BLaER1 treated with 17β-estradiol and CSF1 and Interleukin-3, amounts not matched to agents 10 nM and 100 nM (cell line): ENCODE measurements at regions not wholly inside any gene's neighbourhood (a gene's known extent, or its start where the extent isn't known, plus 50 kb on each side); places are given as distances from the start of the nearest gene placed in this dataset.
"Not testable (repeated sequence)": the region's sequence is repeated elsewhere in the genome, so short reads cannot be mapped to it uniquely, and the experiment has no call there.

Experiments
- H3K27ac ChIP-seq, 11 experiments: shearing (Covaris generic); formaldehyde crosslinking; 2 replicates each; pipeline ENCODE4 v1.8.1; 2022
- H3K27me3 ChIP-seq, 11 experiments: shearing (Covaris generic); formaldehyde crosslinking; 2 replicates each; pipeline ENCODE4 v1.8.1; 2022
- H3K36me3 ChIP-seq, 11 experiments: shearing (Covaris generic); formaldehyde crosslinking; 2 replicates each; pipeline ENCODE4 v1.8.1; 2022
- H3K4me1 ChIP-seq, 10 experiments: shearing (Covaris generic); formaldehyde crosslinking; 2 replicates each; pipeline ENCODE4 v1.8.1; 2022
- H3K4me2 ChIP-seq, 11 experiments: shearing (Covaris generic); formaldehyde crosslinking; 2 replicates each; pipeline ENCODE4 v1.8.1; 2022
- H3K4me3 ChIP-seq, 10 experiments: shearing (Covaris generic); formaldehyde crosslinking; 2 replicates each; pipeline ENCODE4 v1.8.1; 2022
- H3K9ac ChIP-seq, 11 experiments: shearing (Covaris generic); formaldehyde crosslinking; 2 replicates each; pipeline ENCODE4 v1.8.1; 2022
- H3K9me3 ChIP-seq, 11 experiments: shearing (Covaris generic); formaldehyde crosslinking; replicated peaks in 1 of 11; 2 replicates each; pipeline ENCODE4 v1.8.1; 2022
- H4K20me1 ChIP-seq, 11 experiments: shearing (Covaris generic); formaldehyde crosslinking; 2 replicates each; pipeline ENCODE4 v1.8.1; 2022
- Cebpa-rat ChIP-seq, 11 experiments: shearing (Covaris generic); IDR thresholded peaks; 2 replicates each; pipeline ENCODE4 v1.8.1; 2022

GRCh38 chrX:83260288-83260687 is 247.8 kb upstream of the POU3F4 start:
- H3K27ac ChIP-seq, result no peak overlapping the region
- H3K9ac ChIP-seq, result no peak overlapping the region
- peaks cover 8 to 90% (median 68%) of the 10 kb centered on the region in 11 experiments; a peak in 20 of 22 replicates for H3K27me3 ChIP-seq
- no peaks in the 10 kb centered on the region for H3K36me3 ChIP-seq
- H3K4me1 ChIP-seq, result no peaks in the 10 kb centered on the region
- no peak for TF ChIP-seq Cebpa-rat (IDR thresholded peaks at IDR 0.05)
- H3K4me2 ChIP-seq, result no peak overlapping the region
- H3K9me3 ChIP-seq, result peaks cover 0 to 22% (median 11%) of the 10 kb centered on the region in 11 experiments; a peak in 11 of 22 replicates
- peaks cover 0 to 4% (median 0%) of the 10 kb centered on the region in 11 experiments; a peak in 2 of 22 replicates for H4K20me1 ChIP-seq
- H3K4me3 ChIP-seq, result no peak overlapping the region

- not testable (repeated sequence) for H3K9ac ChIP-seq, H3K27ac ChIP-seq, H3K4me1 ChIP-seq, H3K4me3 ChIP-seq, H4K20me1 ChIP-seq, H3K36me3 ChIP-seq, H3K4me2 ChIP-seq
- Histone ChIP-seq H3K9me3 (peaks cover 0 to 22% (median 14%) of the 10 kb centered on the region in 11 experiments; a peak in 11 of 22 replicates), H3K27me3 (peaks cover 8 to 89% (median 74%) of the 10 kb centered on the region in 11 experiments; a peak in 21 of 22 replicates)
Observed at GRCh38 chrX:83262218-83262617, 245.9 kb upstream of the POU3F4 start.

GRCh38 chrX:83278988-83279387 is 229.1 kb upstream of the POU3F4 start:
- H3K4me1 ChIP-seq, result no peaks in the 10 kb centered on the region
- no peak for TF ChIP-seq Cebpa-rat (IDR thresholded peaks at IDR 0.05)
- H3K27ac ChIP-seq, result no peak overlapping the region
- no peaks in the 10 kb centered on the region for H3K36me3 ChIP-seq
- no peak overlapping the region for H3K9ac ChIP-seq
- no peak overlapping the region for H3K4me2 ChIP-seq
- no peak overlapping the region for H3K4me3 ChIP-seq
- no peaks in the 10 kb centered on the region for H4K20me1 ChIP-seq
- no peaks in the 10 kb centered on the region; a peak in 1 of 22 replicates for H3K9me3 ChIP-seq
- peaks cover 14 to 73% (median 55%) of the 10 kb centered on the region in 11 experiments; a peak in 21 of 22 replicates for H3K27me3 ChIP-seq

- not testable (repeated sequence) for H4K20me1 ChIP-seq, H3K27ac ChIP-seq, H3K36me3 ChIP-seq, H3K9ac ChIP-seq, H3K4me1 ChIP-seq, H3K4me3 ChIP-seq, H3K4me2 ChIP-seq
- H3K27me3 ChIP-seq, result peaks cover 0 to 45% (median 26%) of the 10 kb centered on the region in 11 experiments; a peak in 16 of 22 replicates
- peaks cover 25 to 36% (median 29%) of the 10 kb centered on the region in 11 experiments for H3K9me3 ChIP-seq
Observed at GRCh38 chrX:83286627-83287026, 221.5 kb upstream of the POU3F4 start.

GRCh38 chrX:83305381-83305780 is 202.7 kb upstream of the POU3F4 start:
- no peaks in the 10 kb centered on the region for H3K4me1 ChIP-seq
- no peak overlapping the region for H3K4me2 ChIP-seq
- H3K9me3 ChIP-seq, result peaks cover 3 to 17% (median 10%) of the 10 kb centered on the region in 11 experiments; a peak in 16 of 22 replicates
- no peak overlapping the region for H3K27ac ChIP-seq
- TF ChIP-seq Cebpa-rat (IDR thresholded peaks at IDR 0.05), result no peak
- no peak overlapping the region for H3K4me3 ChIP-seq
- H4K20me1 ChIP-seq, result no peaks in the 10 kb centered on the region
- H3K27me3 ChIP-seq, result peaks cover 18 to 76% (median 63%) of the 10 kb centered on the region in 11 experiments; a peak in 19 of 22 replicates
- H3K36me3 ChIP-seq, result no peaks in the 10 kb centered on the region
- no peak overlapping the region for H3K9ac ChIP-seq

- no peak overlapping the region for H3K4me2 ChIP-seq
- H4K20me1 ChIP-seq, result no peaks in the 10 kb centered on the region
- H3K27me3 ChIP-seq, result peaks cover 18 to 91% (median 69%) of the 10 kb centered on the region in 11 experiments; a peak in 20 of 22 replicates
- no peak overlapping the region for H3K9ac ChIP-seq
- peaks cover 0 to 18% (median 0%) of the 10 kb centered on the region in 11 experiments; a peak in 4 of 22 replicates for H3K9me3 ChIP-seq
- no peak overlapping the region for H3K27ac ChIP-seq
- no peaks in the 10 kb centered on the region for H3K4me1 ChIP-seq
- no peak overlapping the region for H3K4me3 ChIP-seq
- TF ChIP-seq Cebpa-rat (IDR thresholded peaks at IDR 0.05), result no peak
- no peaks in the 10 kb centered on the region for H3K36me3 ChIP-seq
Observed at GRCh38 chrX:83319023-83319422, 189.1 kb upstream of the POU3F4 start.

- TF ChIP-seq Cebpa-rat (IDR thresholded peaks at IDR 0.05), result no peak
- Histone ChIP-seq H3K4me3 (no peak overlapping the region), H3K4me1 (no peaks in the 10 kb centered on the region), H3K36me3 (no peaks in the 10 kb centered on the region), H3K4me2 (no peak overlapping the region), H3K27me3 (peaks cover 38 to 99% (median 85%) of the 10 kb centered on the region in 11 experiments; a peak in 21 of 22 replicates), H4K20me1 (no peaks in the 10 kb centered on the region), H3K9me3 (peaks cover 0 to 9% (median 0%) of the 10 kb centered on the region in 11 experiments; a peak in 2 of 22 replicates), H3K27ac (no peak overlapping the region), H3K9ac (no peak overlapping the region)
Observed at GRCh38 chrX:83326539-83326938, 181.6 kb upstream of the POU3F4 start.

- H4K20me1 ChIP-seq, result no peaks in the 10 kb centered on the region
- H3K27me3 ChIP-seq, result peaks cover 40 to 97% (median 81%) of the 10 kb centered on the region in 11 experiments
- no peaks in the 10 kb centered on the region for H3K36me3 ChIP-seq
- no peak overlapping the region for H3K4me3 ChIP-seq
- no peaks in the 10 kb centered on the region for H3K9me3 ChIP-seq
- no peak overlapping the region for H3K27ac ChIP-seq
- no peaks in the 10 kb centered on the region for H3K4me1 ChIP-seq
- no peak overlapping the region for H3K9ac ChIP-seq
- TF ChIP-seq Cebpa-rat (IDR thresholded peaks at IDR 0.05), result no peak
- no peak overlapping the region for H3K4me2 ChIP-seq
Observed at GRCh38 chrX:83333813-83334212, 174.3 kb upstream of the POU3F4 start.

GRCh38 chrX:83336454-83336853 is 171.6 kb upstream of the POU3F4 start:
- no peaks in the 10 kb centered on the region for H3K9me3 ChIP-seq
- no peak overlapping the region for H3K4me2 ChIP-seq
- H3K4me1 ChIP-seq, result no peaks in the 10 kb centered on the region
- TF ChIP-seq Cebpa-rat (IDR thresholded peaks at IDR 0.05), result no peak
- no peaks in the 10 kb centered on the region for H4K20me1 ChIP-seq
- no peak overlapping the region for H3K9ac ChIP-seq
- peaks cover 26 to 98% (median 81%) of the 10 kb centered on the region in 11 experiments for H3K27me3 ChIP-seq
- H3K4me3 ChIP-seq, result no peak overlapping the region
- no peak overlapping the region for H3K27ac ChIP-seq
- no peaks in the 10 kb centered on the region for H3K36me3 ChIP-seq

GRCh38 chrX:83339724-83340123 is 168.4 kb upstream of the POU3F4 start:
- TF ChIP-seq Cebpa-rat (IDR thresholded peaks at IDR 0.05), result no peak
- H3K36me3 ChIP-seq, result no peaks in the 10 kb centered on the region
- no peaks in the 10 kb centered on the region for H4K20me1 ChIP-seq
- H3K9me3 ChIP-seq, result no peaks in the 10 kb centered on the region
- H3K4me1 ChIP-seq, result no peaks in the 10 kb centered on the region
- no peak overlapping the region for H3K27ac ChIP-seq
- H3K27me3 ChIP-seq, result peaks cover 19 to 94% (median 81%) of the 10 kb centered on the region in 11 experiments
- no peak overlapping the region for H3K9ac ChIP-seq
- no peak overlapping the region for H3K4me2 ChIP-seq
- no peak overlapping the region for H3K4me3 ChIP-seq
